ENCODE measurements at regions not wholly inside any gene's neighbourhood (a gene's known extent, or its start where the extent isn't known, plus 50 kb on each side); places are given as distances from the start of the nearest gene placed in this dataset.

- TF ChIP-seq EZH2 (IDR thresholded peaks at IDR 0.05; ENCODE audit: borderline replicate concordance, control insufficient read depth, low read depth, low read length): no peak
- no peak for TF ChIP-seq CTCF (IDR thresholded peaks at IDR 0.05 in 2 of 3, conservative IDR thresholded peaks at IDR 0.05 in 1 of 3; ENCODE audit: control insufficient read depth in 2 of 3, extremely low read depth in 1 of 3, insufficient read depth in 1 of 3, low read depth in 3 of 3, low read length in 3 of 3)
- TF ChIP-seq EGR1 (IDR thresholded peaks at IDR 0.05; ENCODE audit: borderline replicate concordance in 1 of 2, low read depth in 2 of 2, low read length in 2 of 2): no peak
- no peak for TF ChIP-seq YY1 (IDR thresholded peaks at IDR 0.05; ENCODE audit: low read depth, low read length)
- no peak for TF ChIP-seq E4F1 (IDR thresholded peaks at IDR 0.05; ENCODE audit: borderline replicate concordance, partially characterized antibody)
- TF ChIP-seq SP1 (IDR thresholded peaks at IDR 0.05; ENCODE audit: low read depth, low read length): no peak
- TF ChIP-seq CHD4 (IDR thresholded peaks at IDR 0.05): no peak
- TF ChIP-seq YBX1 (IDR thresholded peaks at IDR 0.05): no peak
- TF ChIP-seq ATF3 (IDR thresholded peaks at IDR 0.05; ENCODE audit: borderline replicate concordance, extremely low read depth, low read depth, low read length): no peak
- no peak for TF ChIP-seq IKZF1 (conservative IDR thresholded peaks at IDR 0.05)
- TF ChIP-seq NR2C2 (IDR thresholded peaks at IDR 0.05; ENCODE audit: borderline replicate concordance, control insufficient read depth, insufficient read length, low read depth): no peak
- TF ChIP-seq NRF1 (conservative IDR thresholded peaks at IDR 0.05; ENCODE audit: low read depth, low read length): no peak
- no peak for TF ChIP-seq NFIC (IDR thresholded peaks at IDR 0.05; ENCODE audit: low read depth, low read length)
Measured at GRCh38 chr14:88986146-88986841, 161.8 kb downstream of the TTC8 start.
